Fibroblast of skin of back (primary cell): ENCODE measurements at regions not wholly inside any gene's neighbourhood (a gene's known extent, or its start where the extent isn't known, plus 50 kb on each side); places are given as distances from the start of the nearest gene placed in this dataset.
"Not testable (repeated sequence)": the region's sequence is repeated elsewhere in the genome, so short reads cannot be mapped to it uniquely, and the experiment has no call there.

Source experiments
- DNase-seq: peaks from one replicate; pipeline ENCODE4 v3.0.0-alpha.2; 2013

- no peak for DNase-seq
These were observed 133.2 kb upstream of the CENPW start for GRCh38 chr6:126206504-126207246.

DNA sequence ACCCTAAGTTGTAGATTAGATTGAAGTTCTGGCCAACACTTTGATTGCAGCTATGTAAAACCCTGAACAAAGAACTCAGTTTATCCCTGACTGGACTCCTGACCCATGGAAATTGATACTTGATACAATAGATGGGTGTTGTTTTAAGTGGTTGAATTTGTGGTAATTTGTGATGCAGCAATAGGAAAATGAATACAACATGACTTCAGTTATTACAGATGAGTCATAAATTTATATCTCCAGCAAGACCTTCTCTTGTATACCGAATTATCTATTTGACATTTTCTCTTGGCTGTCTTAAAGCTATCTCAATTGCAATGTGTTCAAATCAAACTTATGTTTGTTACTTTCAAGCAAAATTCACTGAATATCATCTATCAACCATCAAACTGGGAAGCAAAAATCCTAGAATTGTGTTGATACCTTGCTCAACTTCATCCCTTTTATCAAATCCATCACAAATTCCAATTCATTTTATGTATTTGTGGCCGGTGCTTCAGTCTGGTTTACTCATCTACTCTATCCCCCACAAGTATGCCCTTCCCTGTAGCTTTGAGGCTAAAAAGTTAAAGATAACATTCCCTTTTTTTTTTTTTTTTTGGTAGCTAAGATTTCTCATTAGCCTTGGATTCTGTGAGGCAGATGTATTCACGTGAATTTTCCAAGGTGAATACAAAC, 129.4 kb upstream of the CENPW start:
- no peak for DNase-seq

DNA sequence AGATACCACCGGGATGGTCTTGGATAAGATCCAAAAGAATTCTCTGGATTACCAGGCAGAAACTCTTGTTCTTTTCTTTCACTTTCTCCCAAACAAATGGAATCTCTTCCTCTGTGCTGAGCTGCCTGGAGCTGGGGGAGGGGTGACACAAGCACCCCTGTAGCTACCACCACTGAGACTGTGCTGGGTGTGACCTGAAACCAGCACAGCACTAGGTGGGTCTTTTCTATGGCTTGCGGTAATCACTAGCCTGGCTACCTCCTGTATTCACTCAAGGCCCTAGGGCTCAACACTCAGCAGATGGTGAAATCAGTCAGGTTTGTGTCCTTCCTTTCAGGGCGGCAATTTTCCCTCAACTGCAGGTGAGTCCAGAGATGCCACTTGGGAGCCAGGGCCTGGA, 122.4 kb upstream of the CENPW start:
- no peak for DNase-seq

GRCh38 chr6:126220901-126221300, 119.0 kb upstream of the CENPW start:
- DNase-seq, result not testable (repeated sequence)

DNA sequence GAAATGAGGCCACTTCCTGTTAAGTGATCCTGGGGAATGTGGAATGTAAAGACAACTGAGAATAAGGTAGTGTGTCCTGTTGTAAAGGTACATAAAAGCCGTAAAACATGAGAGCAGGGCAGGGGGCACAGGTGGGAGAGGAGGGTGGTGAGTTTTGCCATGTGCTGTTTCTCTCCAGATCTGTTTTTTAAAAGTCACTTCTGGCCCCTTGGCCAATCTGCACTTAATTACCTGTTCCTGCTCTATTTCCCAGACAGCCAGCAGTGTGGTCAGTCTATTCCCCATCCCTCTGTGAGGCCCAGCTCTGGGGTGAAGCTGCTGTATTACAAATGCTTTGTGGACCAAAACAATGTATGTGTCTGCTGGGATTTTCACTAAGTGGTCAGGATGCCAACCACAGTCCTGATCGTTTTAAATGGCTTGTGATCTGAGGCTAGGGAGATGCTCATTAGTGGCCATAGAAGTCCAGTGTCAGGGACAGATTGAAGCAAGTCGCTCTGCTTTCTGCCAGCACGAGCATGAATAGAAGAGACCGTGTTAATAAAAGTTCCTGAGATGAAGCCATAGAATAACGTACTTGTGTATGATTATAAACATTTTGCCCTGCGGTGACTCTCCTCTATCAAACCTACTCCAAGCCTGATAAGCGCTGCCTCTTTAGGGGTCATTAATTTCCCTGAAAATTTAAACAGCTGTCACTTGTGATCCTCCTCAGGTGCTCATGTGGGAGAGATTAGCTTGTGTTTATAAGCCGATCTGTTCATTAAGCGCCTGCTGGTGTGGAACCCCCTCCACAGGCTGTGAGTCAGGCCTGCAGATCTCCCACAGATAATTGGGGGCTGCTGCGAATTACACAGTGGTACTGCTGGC, 111.8 kb upstream of the CENPW start:
- DNase-seq, result no peak

DNA sequence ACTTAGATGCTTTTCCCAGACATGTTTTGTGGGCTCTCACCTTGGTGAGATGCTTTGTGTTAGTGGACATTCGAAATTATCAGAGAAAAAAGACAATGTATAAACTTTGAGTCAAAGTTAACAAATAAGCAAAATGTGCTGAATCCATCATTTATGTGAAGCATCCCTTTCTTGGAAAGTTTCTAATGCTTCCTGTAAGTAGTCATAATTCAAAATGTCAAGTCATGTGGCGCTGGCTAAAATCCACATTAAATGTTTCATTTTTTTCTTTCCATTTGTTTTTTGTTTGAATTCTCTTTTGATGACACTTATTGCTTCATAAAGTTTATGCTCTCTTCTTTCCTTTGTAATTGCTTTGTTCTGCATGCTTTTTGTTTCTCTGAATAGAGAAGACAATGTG, 107.2 kb upstream of the CENPW start:
- peak; percentile 37 for DNase-seq

DNA sequence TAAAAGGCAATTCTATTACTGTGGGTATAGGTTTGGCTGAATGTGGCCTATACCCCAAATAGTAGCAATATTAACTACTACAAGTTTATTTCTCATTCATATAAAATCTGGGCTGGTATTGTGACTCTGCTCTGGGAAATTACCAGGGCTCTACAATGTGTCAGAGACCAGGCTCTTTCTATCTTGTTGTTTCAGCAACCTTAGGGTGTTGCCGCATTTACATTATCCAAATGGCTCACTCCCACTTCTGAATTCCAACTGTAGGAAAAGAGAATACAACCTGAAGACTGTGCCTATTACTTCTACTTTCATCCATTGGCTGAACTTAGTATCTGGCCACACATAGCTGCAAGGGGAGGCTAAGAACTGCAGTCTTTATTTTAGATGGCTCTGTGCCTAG, 106.7 kb upstream of the CENPW start:
- no peak for DNase-seq

GRCh38 chr6:126235363-126235762, 104.6 kb upstream of the CENPW start:
- DNase-seq, result no peak

GRCh38 chr6:126245077-126245476, 94.8 kb upstream of the CENPW start:
- no peak for DNase-seq

DNA sequence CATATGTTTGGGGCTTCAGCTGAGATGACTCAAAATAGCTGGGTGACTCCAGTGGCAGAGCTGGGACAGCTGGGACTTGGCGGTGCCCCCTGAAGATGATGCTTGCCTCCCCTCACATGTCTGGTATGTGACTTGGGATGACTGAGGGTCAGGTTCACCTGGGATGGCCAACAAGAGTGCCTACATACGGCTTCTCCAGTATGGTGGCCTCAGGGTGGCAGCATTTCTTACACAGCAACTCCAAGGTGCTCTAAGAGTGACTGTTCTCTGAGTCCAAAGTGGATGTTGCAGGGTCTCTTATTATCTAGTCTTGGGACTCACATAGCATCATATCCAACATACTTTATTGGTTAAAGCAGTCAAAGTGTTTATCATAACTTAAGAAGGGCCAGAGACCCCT, 87.8 kb upstream of the CENPW start:
- DNase-seq, result no peak

DNA sequence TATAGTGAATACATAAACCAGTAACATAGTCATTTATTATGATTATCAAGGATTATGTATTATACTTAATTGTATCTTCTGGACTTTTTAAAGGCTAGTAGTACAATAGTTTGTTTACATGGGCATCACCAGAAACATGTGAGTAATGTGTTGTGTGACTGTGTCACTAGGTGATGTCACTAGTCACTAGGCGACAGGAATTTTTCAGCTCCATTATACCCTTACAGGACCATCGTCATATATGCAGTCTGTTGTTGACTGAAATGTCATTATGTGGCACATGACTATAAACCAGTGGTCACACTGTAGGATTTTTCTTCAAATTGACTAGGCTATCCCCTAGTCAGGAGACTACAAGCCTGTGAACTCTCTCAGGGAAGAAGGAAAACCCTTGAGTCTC, 86.5 kb upstream of the CENPW start:
- DNase-seq, result no peak

DNA sequence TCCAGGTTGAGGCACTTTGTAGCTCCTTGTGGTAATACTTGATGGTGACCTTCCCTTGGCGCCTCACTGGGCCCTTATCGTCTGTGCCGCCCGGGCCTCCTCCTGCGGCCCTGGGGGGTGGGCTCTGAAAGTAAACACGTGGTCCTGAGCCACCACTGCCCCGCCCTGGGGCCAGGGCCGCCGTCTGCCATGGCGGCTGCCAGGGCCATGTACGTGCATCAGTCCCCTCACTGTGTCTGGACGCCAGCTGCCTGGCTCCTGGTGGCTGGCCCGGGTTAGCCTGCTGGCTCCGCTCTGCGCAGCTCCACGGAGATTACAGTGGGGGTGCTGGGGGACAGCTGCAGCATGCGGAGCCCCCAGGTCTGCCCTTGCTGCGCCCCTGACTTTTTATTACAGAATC, 81.8 kb upstream of the CENPW start:
- DNase-seq, result no peak

DNA sequence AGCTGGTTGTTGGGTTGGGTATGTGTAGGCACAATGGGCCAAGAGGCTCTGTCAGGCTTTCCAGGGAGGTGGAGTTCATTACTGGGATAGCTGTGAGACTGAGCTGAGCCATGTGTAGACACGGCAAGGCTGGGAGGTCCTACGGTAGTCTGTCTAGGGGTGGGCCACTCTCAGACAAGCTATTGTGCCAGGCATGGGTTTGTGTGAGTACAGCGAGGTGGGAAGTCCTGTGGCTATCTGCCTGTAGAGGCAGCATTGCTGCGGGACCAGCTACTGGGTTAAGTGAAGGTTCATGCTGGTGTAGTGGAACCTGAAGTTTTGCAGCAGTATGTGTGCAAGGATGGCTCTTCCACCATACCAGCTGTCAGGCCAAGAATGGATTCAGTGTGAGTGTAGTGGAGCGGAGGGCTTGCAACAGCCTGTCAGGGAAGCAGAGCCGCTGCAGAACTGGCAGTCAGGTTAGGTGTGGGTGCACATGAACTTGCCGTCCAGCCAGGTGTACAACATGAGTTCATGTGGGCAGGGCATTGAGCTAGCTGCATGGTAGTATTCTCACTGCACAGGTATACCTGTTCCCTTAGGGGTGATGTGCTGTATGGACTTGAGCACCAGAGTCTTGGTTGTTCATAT, 78.0 kb upstream of the CENPW start:
- no peak for DNase-seq

DNA sequence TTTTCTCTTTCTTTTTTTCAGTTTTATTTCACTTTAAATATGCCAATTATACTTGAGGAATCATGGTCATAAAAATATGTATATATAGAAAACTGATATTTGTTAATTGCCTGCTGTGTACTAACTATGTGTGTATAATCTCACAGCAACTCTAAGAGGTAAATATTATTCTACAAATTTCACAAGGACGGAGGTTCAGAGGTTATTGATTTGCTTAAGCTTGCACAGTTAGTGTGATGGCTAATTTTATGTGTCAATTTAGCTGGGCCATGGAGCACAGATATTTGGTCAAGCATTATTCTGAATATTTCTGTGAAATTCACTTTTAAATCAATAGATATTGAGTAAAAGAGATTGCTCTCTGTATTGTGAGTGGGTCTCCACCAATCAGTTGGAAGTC, 75.7 kb upstream of the CENPW start:
- DNase-seq, result no peak

- DNase-seq, result no peak
These were observed 73.3 kb upstream of the CENPW start for GRCh38 chr6:126266664-126267063.

GRCh38 chr6:126267626-126268025, 72.3 kb upstream of the CENPW start:
- no peak for DNase-seq

DNA sequence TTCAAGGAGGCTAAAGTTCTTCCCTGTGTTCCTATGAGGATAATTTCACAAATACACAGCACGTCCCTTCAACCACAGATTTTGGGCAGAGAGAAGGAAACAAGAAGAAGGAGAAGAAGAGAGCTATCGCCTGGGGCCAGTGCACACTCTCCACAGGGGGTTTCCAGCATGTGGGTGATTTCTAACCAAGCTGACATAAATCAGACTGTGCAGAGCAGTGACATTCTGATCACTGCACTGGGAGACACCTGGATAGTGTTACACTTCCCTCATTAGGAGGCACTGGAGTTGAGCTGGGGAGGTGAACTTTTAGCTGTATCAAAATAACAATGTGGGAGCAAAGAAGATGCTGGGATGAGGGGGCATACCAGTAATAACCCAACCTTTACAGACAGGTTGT, 71.8 kb upstream of the CENPW start:
- no peak for DNase-seq

GRCh38 chr6:126280287-126280686, 59.6 kb upstream of the CENPW start:
- DNase-seq, result no peak

DNA sequence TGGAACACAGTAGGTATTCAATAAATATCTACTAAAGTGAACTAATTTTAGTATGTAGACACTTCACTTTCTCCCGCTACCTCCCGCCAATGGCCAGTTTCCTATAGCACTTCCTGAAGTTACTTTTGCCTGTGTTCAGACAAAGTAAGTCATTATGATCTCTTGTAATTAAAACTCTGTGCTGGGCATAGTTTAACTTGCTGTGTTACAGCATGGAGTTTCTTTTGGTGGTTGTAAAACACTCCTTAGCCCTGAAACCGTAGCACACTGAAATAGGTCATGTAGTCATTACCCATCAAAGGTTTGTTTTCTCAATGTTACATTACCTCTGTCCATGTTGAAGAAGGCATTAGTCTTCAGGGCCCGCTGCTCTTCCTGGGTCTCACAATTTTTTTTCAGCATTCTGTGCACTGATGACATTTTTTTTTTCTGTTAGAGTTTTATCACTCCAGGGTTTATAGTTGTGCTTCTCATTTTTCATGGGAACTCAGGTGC, 54.0 kb upstream of the CENPW start:
- DNase-seq, result no peak
